OCI-LY1 (cell line): ENCODE measurements at regions not wholly inside any gene's neighbourhood (a gene's known extent, or its start where the extent isn't known, plus 50 kb on each side); places are given as distances from the start of the nearest gene placed in this dataset.

Experiments used
- EZH2 ChIP-seq: fragments of 200-600 bp; sonication (generic), shearing (Covaris generic); IDR thresholded peaks from 2 replicates; pipeline ENCODE4 v1.8.0; 2017; ENCODE audit warnings: borderline replicate concordance, mixed run types, mild to moderate bottlenecking, antibody characterized with exemption, low read length, moderate library complexity, mixed read lengths
- TF ChIP-seq, protein P1 (sequence below): fragments of 200-600 bp; sonication (generic), shearing (Covaris generic); IDR thresholded peaks from 2 replicates; pipeline ENCODE4 v1.5.1; 2017; ENCODE audit warnings: mild to moderate bottlenecking, antibody characterized with exemption, low read length, moderate library complexity, mixed read lengths

DNA sequence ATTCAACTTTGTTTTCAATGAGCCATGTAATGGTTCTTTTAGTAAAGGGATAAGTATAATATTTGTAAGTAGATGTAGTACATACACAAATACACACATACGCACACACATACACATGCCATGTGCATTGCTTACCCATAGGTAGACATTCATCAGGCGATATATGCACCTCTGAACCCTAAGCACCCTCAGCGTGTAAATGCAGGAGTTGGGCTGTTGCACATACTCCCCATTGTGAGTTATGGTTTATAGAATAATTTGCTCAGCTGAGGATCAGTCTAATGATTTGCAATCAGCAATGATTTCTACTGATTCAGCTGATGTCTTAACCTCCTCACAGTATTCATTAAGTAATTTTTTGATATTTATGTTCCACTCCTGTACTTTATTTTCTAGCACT, 217.6 kb upstream of the ETAA1 start:
- TF ChIP-seq, protein P1, sequence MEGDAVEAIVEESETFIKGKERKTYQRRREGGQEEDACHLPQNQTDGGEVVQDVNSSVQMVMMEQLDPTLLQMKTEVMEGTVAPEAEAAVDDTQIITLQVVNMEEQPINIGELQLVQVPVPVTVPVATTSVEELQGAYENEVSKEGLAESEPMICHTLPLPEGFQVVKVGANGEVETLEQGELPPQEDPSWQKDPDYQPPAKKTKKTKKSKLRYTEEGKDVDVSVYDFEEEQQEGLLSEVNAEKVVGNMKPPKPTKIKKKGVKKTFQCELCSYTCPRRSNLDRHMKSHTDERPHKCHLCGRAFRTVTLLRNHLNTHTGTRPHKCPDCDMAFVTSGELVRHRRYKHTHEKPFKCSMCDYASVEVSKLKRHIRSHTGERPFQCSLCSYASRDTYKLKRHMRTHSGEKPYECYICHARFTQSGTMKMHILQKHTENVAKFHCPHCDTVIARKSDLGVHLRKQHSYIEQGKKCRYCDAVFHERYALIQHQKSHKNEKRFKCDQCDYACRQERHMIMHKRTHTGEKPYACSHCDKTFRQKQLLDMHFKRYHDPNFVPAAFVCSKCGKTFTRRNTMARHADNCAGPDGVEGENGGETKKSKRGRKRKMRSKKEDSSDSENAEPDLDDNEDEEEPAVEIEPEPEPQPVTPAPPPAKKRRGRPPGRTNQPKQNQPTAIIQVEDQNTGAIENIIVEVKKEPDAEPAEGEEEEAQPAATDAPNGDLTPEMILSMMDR: no peak
- no peak for TF ChIP-seq EZH2
